Natural killer cell (primary cell): ENCODE measurements at regions not wholly inside any gene's neighbourhood (a gene's known extent, or its start where the extent isn't known, plus 50 kb on each side); places are given as distances from the start of the nearest gene placed in this dataset.
A peak's percentile ranks its signal among the peaks of the same experiment; 100 is the strongest.

Experiments
- ATAC-seq, 3 donors: fragments of 150-1000 bp in 2 of 3; fragments of 200-7000 bp in 1 of 3; cut with Tn5 transposase; 1 replicate in 1 of 3; 2 replicates in 2 of 3; pipeline ENCODE4 v1.10.0; 2021; ENCODE audit warnings: mild to moderate bottlenecking in 2 of 3, moderate library complexity in 2 of 3
- DNase-seq, 2 donors: peaks; one replicate each; pipeline versions ENCODE4 v3.0.0 to v3.0.0-alpha.2; 2013 to 2021; ENCODE audit warnings: mixed read lengths in 1 of 2
- H3K27ac ChIP-seq: one replicate; pipeline ENCODE4 v1.5.1; 2013; ENCODE audit warnings: mild to moderate bottlenecking, low read length
- H3K27me3 ChIP-seq: one replicate; pipeline ENCODE4 v1.6.1; 2013; ENCODE audit warnings: low read length; ENCODE audit not compliant: control insufficient read depth, insufficient read depth
- H3K36me3 ChIP-seq: one replicate; pipeline ENCODE4 v1.6.1; 2013; ENCODE audit warnings: low read length; ENCODE audit not compliant: control insufficient read depth, insufficient read depth
- H3K4me1 ChIP-seq: one replicate; pipeline ENCODE4 v1.6.1; 2013; ENCODE audit warnings: low read length; ENCODE audit not compliant: control insufficient read depth, insufficient read depth
- H3K4me3 ChIP-seq: one replicate; pipeline ENCODE4 v1.5.1; 2013; ENCODE audit warnings: low read length
- H3K9me3 ChIP-seq: one replicate; pipeline ENCODE4 v1.6.1; 2013; ENCODE audit warnings: low read length; ENCODE audit not compliant: control insufficient read depth, insufficient read depth
- H3K27ac Mint-ChIP-seq, 2 donors: one replicate each; pipeline ENCODE4 v1.8.0; 2022; ENCODE audit warnings: mild to moderate bottlenecking in 2 of 2, mixed read lengths in 2 of 2, moderate library complexity in 1 of 2
- H3K27me3 Mint-ChIP-seq, 2 donors: one replicate each; pipeline ENCODE4 v1.8.0; 2022; ENCODE audit warnings: low read depth in 2 of 2, mixed read lengths in 2 of 2
- H3K36me3 Mint-ChIP-seq: one replicate; pipeline ENCODE4 v1.8.0; 2022; ENCODE audit warnings: mixed read lengths
- H3K4me1 Mint-ChIP-seq, 2 donors: one replicate each; pipeline ENCODE4 v1.8.0; 2022; ENCODE audit warnings: mixed read lengths in 2 of 2
- H3K4me3 Mint-ChIP-seq: one replicate; pipeline ENCODE4 v1.8.0; 2022; ENCODE audit warnings: mild to moderate bottlenecking, moderate library complexity, mixed read lengths
- H3K9me3 Mint-ChIP-seq, 2 donors: one replicate each; pipeline ENCODE4 v1.8.0; 2022; ENCODE audit warnings: mixed read lengths in 2 of 2
- CTCF ChIP-seq: fragments of 200-600 bp; IDR thresholded peaks from one replicate; pipeline ENCODE4 v1.8.0; 2022; ENCODE audit warnings: antibody characterized with exemption
- WGBS: methylation state at CpG from one replicate; pipeline ENCODE4 v1.1.7; 2013; ENCODE audit warnings: missing lambda C conversion rate; ENCODE audit not compliant: insufficient coverage; 5-methylcytosine and 5-hydroxymethylcytosine counted together
- intact Hi-C: fragments of 100-400 bp; cut with micrococcal nuclease; formaldehyde crosslinking; loops from one replicate; pipeline ENCODE4 v1.14.2; 2022

- WGBS = 94% methylated on average over 14 of the region's 14 CpGs
- H3K27ac ChIP-seq = no peak overlapping the region
- no peaks in the 10 kb centered on the region for H3K4me1 ChIP-seq
- no peaks in the 10 kb centered on the region for H3K36me3 ChIP-seq
- H3K4me1 Mint-ChIP-seq = peaks cover 0 to 7% of the 10 kb centered on the region in 2 donors
- H3K4me3 ChIP-seq = no peak overlapping the region
- no peaks in the 10 kb centered on the region for H3K9me3 ChIP-seq
- no peaks in the 10 kb centered on the region for H3K9me3 Mint-ChIP-seq
- H3K27ac Mint-ChIP-seq = no peak overlapping the region
- no peaks in the 10 kb centered on the region for H3K36me3 Mint-ChIP-seq
- peaks cover 0 to 10% of the 10 kb centered on the region in 2 donors for H3K27me3 Mint-ChIP-seq
- no peak for ATAC-seq
- DNase-seq = no peak
- intact Hi-C loops = no loop called here
- no peak overlapping the region for H3K4me3 Mint-ChIP-seq
- no peak for TF ChIP-seq CTCF
- no peaks in the 10 kb centered on the region for H3K27me3 ChIP-seq
Measured at GRCh38 chr13:22211876-22212275, 541.0 kb downstream of the FGF9 start.

- DNase-seq (no peak), ATAC-seq (no peak)
- no peaks in the 10 kb centered on the region for H3K36me3 Mint-ChIP-seq
- peaks cover 0 to 7% of the 10 kb centered on the region in 2 donors for H3K4me1 Mint-ChIP-seq
- H3K4me3 ChIP-seq = no peak overlapping the region
- no peak overlapping the region for H3K27ac Mint-ChIP-seq
- peaks cover 0 to 8% of the 10 kb centered on the region in 2 donors for H3K27me3 Mint-ChIP-seq
- H3K9me3 Mint-ChIP-seq = no peaks in the 10 kb centered on the region
- no peak for TF ChIP-seq CTCF
- no peaks in the 10 kb centered on the region for H3K36me3 ChIP-seq
- 90% methylated on average over 10 of the region's 10 CpGs for WGBS
- no peak overlapping the region for H3K27ac ChIP-seq
- H3K4me1 ChIP-seq = no peaks in the 10 kb centered on the region
- intact Hi-C loops = no loop called here
- no peaks in the 10 kb centered on the region for H3K9me3 ChIP-seq
- no peak overlapping the region for H3K4me3 Mint-ChIP-seq
- H3K27me3 ChIP-seq = no peaks in the 10 kb centered on the region
Measured at GRCh38 chr13:22212576-22212975, 541.7 kb downstream of the FGF9 start.

GRCh38 chr13:22214184-22214583 lies 543.3 kb downstream of the FGF9 start:
- Histone ChIP-seq H3K27me3 (no peaks in the 10 kb centered on the region), H3K9me3 (no peaks in the 10 kb centered on the region), H3K27ac (no peak overlapping the region), H3K4me3 (no peak overlapping the region), H3K4me1 (no peaks in the 10 kb centered on the region), H3K36me3 (no peaks in the 10 kb centered on the region)
- no peak for TF ChIP-seq CTCF
- no peak overlapping the region for H3K4me3 Mint-ChIP-seq
- intact Hi-C loops = no loop called here
- no peak overlapping the region for H3K27ac Mint-ChIP-seq
- DNase-seq (peak in 1 of 2 donors; percentile 19), ATAC-seq (no peak)
- no peaks in the 10 kb centered on the region for H3K9me3 Mint-ChIP-seq
- H3K4me1 Mint-ChIP-seq = no peaks in the 10 kb centered on the region
- H3K27me3 Mint-ChIP-seq = no peaks in the 10 kb centered on the region
- H3K36me3 Mint-ChIP-seq = no peaks in the 10 kb centered on the region
- WGBS = 17% methylated on average over 1 of the region's 3 CpGs

- Histone ChIP-seq H3K4me1 (no peaks in the 10 kb centered on the region), H3K4me3 (no peak overlapping the region), H3K9me3 (no peaks in the 10 kb centered on the region), H3K27me3 (no peaks in the 10 kb centered on the region), H3K27ac (no peak overlapping the region), H3K36me3 (no peaks in the 10 kb centered on the region)
- Mint-ChIP-seq H3K9me3 (no peaks in the 10 kb centered on the region), H3K4me3 (no peak overlapping the region), H3K27me3 (peaks cover 0 to 4% of the 10 kb centered on the region in 2 donors), H3K27ac (no peak overlapping the region), H3K36me3 (no peaks in the 10 kb centered on the region), H3K4me1 (no peaks in the 10 kb centered on the region)
- no peak for TF ChIP-seq CTCF
- no peak for DNase-seq
- no peak for ATAC-seq
- WGBS = 69% methylated on average over 3 of the region's 4 CpGs
- intact Hi-C loops = no loop called here
Measured at GRCh38 chr13:22218797-22219196, 547.9 kb downstream of the FGF9 start.
